Breast epithelium (tissue), 3 donors: ENCODE measurements at regions not wholly inside any gene's neighbourhood (a gene's known extent, or its start where the extent isn't known, plus 50 kb on each side); places are given as distances from the start of the nearest gene placed in this dataset.

Experiments used
- CTCF ChIP-seq, 3 donors: fragments of 450-650 bp; IDR thresholded peaks; one replicate each; pipeline ENCODE4 v1.5.1; 2016 to 2017; ENCODE audit warnings: antibody characterized with exemption in 3 of 3, mild to moderate bottlenecking in 3 of 3, moderate library complexity in 3 of 3
- POLR2AphosphoS5 ChIP-seq, 3 donors: sonication (generic); formaldehyde crosslinking; IDR thresholded peaks; one replicate each; pipeline ENCODE4 v1.6.1; 2017; ENCODE audit warnings: antibody characterized with exemption in 3 of 3

GRCh38 chr2:23280401-23280800 lies 104.6 kb upstream of the KLHL29 start:
- no peak for TF ChIP-seq CTCF (IDR thresholded peaks at IDR 0.05)
- no peak for TF ChIP-seq POLR2AphosphoS5 (IDR thresholded peaks at IDR 0.05)
